IPS-18a (cell line): ENCODE measurements at regions not wholly inside any gene's neighbourhood (a gene's known extent, or its start where the extent isn't known, plus 50 kb on each side); places are given as distances from the start of the nearest gene placed in this dataset.
"Not testable (repeated sequence)": the region's sequence is repeated elsewhere in the genome, so short reads cannot be mapped to it uniquely, and the experiment has no call there.

Experiments
- H3K27ac ChIP-seq: one replicate; pipeline ENCODE4 v1.5.1; 2013; ENCODE audit warnings: low read length
- H3K27me3 ChIP-seq: one replicate; pipeline ENCODE4 v1.6.1; 2013; ENCODE audit warnings: mild to moderate bottlenecking, low read length; ENCODE audit not compliant: control insufficient read depth, insufficient read depth
- H3K36me3 ChIP-seq: one replicate; pipeline ENCODE4 v1.6.1; 2013; ENCODE audit warnings: low read depth, low read length; ENCODE audit not compliant: control insufficient read depth
- H3K4me1 ChIP-seq: one replicate; pipeline ENCODE4 v1.6.1; 2013; ENCODE audit warnings: low read depth, low read length; ENCODE audit not compliant: control insufficient read depth
- H3K4me3 ChIP-seq: one replicate; pipeline ENCODE4 v1.5.1; 2013; ENCODE audit warnings: low read length
- H3K9ac ChIP-seq: one replicate; pipeline ENCODE4 v1.6.1; 2013; ENCODE audit warnings: mild to moderate bottlenecking, low read length, moderate library complexity
- H3K9me3 ChIP-seq: one replicate; pipeline ENCODE4 v1.6.1; 2013; ENCODE audit warnings: low read depth, low read length; ENCODE audit not compliant: control insufficient read depth

DNA sequence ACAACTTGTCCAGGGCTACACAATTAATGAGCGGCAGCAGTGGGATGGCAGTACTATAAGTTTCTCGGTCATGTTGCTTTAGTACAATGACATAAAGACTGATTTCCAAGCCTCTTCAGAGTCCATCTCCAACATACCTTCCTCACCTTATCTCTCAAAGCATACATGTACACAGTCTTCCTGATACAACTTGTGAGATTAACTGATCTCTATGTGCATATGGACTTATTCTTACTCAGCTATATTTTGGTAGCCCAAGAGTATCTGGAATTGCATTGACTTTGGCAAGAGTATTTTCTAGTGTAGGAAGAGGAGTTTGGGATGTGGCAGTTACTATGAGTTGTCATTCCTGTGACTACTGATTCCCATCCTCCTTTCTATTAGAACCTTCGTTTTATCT lies 575.0 kb downstream of the EDEM1 start:
- no peaks in the 10 kb centered on the region for H3K9me3 ChIP-seq
- no peaks in the 10 kb centered on the region for H3K4me1 ChIP-seq
- no peak overlapping the region for H3K4me3 ChIP-seq
- no peak overlapping the region for H3K27ac ChIP-seq
- H3K36me3 ChIP-seq = no peaks in the 10 kb centered on the region
- H3K27me3 ChIP-seq = no peaks in the 10 kb centered on the region
- no peak overlapping the region for H3K9ac ChIP-seq

DNA sequence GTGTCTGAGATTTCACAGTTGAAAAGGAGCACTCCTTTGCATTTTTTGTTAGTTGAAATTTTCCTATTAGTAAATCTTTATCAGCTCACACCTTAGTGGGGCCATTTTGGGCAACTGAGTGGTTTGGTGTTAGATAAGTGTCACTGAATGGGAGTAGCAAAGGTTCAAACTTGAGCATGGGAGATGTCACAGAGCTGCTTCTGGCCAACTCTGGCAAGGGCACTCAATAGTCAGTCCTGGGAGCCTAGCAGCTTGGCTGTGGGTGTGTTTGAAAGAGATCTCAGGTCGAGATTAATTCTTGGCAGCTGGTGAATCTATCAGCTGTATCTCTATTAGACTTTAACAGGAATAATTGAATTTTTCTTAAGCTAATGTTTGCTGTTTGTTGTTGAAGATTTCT lies 579.3 kb downstream of the EDEM1 start:
- H3K4me3 ChIP-seq = no peak overlapping the region
- no peaks in the 10 kb centered on the region for H3K9me3 ChIP-seq
- H3K27ac ChIP-seq = no peak overlapping the region
- no peaks in the 10 kb centered on the region for H3K27me3 ChIP-seq
- no peaks in the 10 kb centered on the region for H3K4me1 ChIP-seq
- no peaks in the 10 kb centered on the region for H3K36me3 ChIP-seq
- no peak overlapping the region for H3K9ac ChIP-seq

DNA sequence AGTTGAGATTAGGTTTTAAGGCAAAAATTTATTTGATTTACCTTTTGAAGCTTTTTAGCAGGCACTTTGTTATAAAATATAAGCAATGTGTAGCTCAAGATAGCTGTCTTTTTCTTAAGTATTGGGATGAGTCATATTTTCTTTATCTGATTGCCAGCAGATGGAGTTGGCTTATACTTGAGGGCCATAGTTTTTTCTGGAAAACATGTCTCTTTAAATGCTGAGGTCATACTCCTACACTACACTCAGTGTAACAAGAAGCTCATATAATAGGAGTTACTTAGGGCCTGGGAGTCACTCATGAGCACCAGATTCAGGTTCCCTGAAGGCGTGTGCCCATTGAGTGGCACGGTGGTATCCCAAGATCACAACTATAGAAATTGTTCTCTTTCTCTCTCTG lies 579.8 kb downstream of the EDEM1 start:
- Histone ChIP-seq H3K36me3 (no peaks in the 10 kb centered on the region), H3K27me3 (no peaks in the 10 kb centered on the region)

DNA sequence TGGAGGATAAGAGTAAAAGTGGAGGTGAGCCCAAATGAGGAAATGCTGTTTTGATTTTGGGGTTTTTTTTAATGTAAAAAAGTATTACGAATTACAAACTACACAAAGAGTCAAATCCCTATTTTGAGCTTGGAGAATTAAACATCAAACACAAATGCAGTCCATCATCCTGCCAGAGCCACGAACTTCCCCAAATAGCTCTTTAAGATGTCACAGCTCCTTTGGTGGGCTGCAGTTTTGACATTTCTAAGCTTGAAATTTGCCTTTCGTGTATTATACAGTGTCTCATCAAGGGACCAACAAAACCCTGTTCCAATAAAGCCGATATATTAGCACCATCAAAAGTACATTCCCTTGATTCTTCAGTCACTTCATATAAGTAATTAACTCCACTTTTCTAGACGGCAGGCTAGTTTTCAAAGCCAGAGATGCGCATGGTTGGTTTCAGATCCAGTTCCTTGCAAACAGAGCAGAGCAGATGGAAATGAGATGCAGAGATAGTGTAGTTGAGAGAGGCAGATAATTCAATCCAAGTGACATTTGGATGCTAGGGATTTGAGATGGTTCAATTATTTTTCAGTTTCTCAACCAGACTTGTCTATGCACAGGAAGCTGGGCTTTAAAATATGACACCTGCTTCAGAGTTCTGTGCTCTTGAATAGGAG lies 580.9 kb downstream of the EDEM1 start:
- Histone ChIP-seq H3K27ac (no peak overlapping the region), H3K9me3 (no peaks in the 10 kb centered on the region), H3K4me1 (no peaks in the 10 kb centered on the region), H3K9ac (no peak overlapping the region), H3K4me3 (no peak overlapping the region), H3K27me3 (no peaks in the 10 kb centered on the region), H3K36me3 (no peaks in the 10 kb centered on the region)

More for the DNA sequence above, 579.8 kb downstream of the EDEM1 start:
- Histone ChIP-seq H3K27ac (no peak overlapping the region), H3K9me3 (no peaks in the 10 kb centered on the region), H3K4me1 (no peaks in the 10 kb centered on the region), H3K4me3 (no peak overlapping the region), H3K9ac (no peak overlapping the region)

DNA sequence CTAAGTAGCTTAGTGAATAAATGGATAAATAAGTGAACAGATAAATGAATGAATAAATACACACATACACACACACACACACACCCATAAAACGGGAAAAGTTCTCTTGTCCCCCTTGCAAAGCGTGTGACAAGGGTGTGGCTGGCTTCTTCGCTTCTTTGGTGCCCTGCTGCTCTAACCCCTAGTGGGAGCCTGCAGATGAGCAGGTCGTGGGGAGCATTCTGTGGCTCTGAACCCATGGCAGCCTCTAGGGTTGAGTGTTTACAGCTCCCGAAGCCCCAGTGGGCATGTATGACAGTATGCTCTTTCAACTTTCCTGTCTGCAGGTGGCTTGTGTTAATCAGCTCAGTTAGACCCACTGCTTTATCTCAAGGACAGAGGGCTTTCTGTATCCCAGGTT lies 582.3 kb downstream of the EDEM1 start:
- Histone ChIP-seq H3K4me3 (no peak overlapping the region), H3K9me3 (no peaks in the 10 kb centered on the region), H3K4me1 (no peaks in the 10 kb centered on the region), H3K36me3 (no peaks in the 10 kb centered on the region), H3K27ac (no peak overlapping the region), H3K9ac (no peak overlapping the region), H3K27me3 (no peaks in the 10 kb centered on the region)

DNA sequence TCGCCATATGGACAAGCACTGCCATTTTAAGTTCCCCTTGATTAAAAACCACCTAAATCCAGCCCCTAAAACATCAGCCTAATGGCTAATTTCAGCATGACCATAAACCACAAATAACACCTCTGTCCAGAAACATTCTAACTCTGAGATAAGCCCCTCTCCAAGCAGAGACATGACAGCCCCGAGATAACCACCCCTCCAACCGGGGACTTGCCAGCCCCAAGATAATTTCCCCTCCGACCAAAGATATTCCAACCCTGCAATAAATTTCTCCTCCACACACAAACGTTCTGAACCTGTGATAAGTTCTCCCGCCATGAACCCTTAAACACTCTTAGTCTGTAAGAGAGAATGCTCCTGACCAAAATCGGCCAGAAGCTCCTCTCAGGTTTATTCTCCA lies 586.8 kb downstream of the EDEM1 start:
- Histone ChIP-seq H3K27me3 (no peaks in the 10 kb centered on the region), H3K9ac (no peak overlapping the region), H3K36me3 (no peaks in the 10 kb centered on the region), H3K4me3 (no peak overlapping the region), H3K9me3 (no peaks in the 10 kb centered on the region), H3K27ac (no peak overlapping the region), H3K4me1 (no peaks in the 10 kb centered on the region)

DNA sequence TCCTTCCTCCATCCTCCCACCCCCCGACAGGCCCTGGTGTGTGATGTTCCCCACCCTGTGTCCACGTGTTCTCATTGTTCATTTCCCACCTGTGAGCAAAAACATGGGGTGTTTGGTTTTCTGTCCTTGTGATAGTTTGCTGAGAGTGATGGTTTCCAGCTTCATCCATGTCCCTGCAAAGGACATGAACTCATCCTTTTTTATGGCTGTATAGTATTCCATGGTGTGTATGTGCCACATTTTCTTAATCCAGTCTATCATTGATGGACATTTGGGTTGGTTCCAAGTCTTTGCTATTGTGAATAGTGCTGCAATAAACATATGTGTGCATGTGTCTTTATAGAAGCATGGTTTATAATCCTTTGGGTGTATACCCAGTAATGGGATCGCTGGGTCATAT lies 587.6 kb downstream of the EDEM1 start:
- H3K9me3 ChIP-seq, H3K4me3 ChIP-seq, H3K9ac ChIP-seq, H3K4me1 ChIP-seq, H3K36me3 ChIP-seq, H3K27me3 ChIP-seq, H3K27ac ChIP-seq: not testable (repeated sequence)

DNA sequence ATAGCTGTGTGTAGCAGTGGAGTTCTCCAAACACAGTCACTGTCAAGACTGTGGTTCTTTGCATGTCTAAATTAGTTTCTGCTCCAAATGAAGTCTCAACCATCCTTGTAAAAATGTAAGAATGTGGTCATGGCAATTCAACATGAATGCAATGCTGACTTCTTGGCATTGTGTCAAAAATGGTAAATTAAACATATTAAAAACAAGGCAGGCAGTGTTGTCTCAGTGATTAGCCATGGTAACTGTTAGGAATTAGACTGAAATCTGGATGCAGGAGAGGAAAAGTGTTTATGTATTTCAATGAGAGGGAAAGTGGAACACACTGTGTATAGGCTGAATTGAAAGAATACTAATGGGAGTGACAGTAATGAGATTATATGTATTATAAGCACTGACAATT lies 597.2 kb downstream of the EDEM1 start:
- Histone ChIP-seq H3K36me3 (no peaks in the 10 kb centered on the region), H3K27ac (no peak overlapping the region), H3K9me3 (no peaks in the 10 kb centered on the region), H3K4me3 (no peak overlapping the region), H3K27me3 (no peaks in the 10 kb centered on the region), H3K9ac (no peak overlapping the region), H3K4me1 (peaks cover 4% of the 10 kb centered on the region)

DNA sequence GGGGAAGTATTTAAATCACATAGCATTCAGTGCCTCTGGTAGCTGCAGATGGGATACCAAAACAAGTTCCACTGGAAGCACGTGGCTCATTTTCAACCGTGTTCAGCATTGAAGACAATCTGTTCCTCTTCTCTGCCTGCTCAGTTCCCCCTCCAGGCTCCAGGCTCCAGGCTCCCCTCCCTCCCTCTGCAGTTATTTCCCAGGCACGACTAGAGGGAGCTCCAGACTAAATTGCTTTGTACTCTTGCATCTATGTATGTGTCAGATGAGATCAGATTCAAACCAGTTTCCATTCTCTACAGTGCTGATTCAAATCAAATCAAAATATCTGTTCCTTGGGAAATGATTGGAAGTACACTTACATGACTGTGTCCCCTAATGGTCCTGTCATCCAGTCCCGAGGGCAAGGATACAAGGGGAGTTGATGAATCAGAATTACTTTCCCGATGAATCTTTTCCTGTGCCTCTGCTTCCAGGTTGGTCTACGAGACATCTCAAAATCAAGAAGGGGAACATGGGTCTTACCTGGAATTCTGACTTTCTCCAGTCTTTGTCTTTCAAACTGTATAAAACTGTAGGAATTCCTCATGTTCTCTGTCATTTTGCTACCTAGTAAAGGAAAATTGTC lies 600.5 kb downstream of the EDEM1 start:
- Histone ChIP-seq H3K27me3 (no peaks in the 10 kb centered on the region), H3K9me3 (no peaks in the 10 kb centered on the region), H3K4me3 (no peak overlapping the region), H3K27ac (no peak overlapping the region), H3K9ac (no peak overlapping the region), H3K36me3 (no peaks in the 10 kb centered on the region), H3K4me1 (peaks cover 4% of the 10 kb centered on the region)

DNA sequence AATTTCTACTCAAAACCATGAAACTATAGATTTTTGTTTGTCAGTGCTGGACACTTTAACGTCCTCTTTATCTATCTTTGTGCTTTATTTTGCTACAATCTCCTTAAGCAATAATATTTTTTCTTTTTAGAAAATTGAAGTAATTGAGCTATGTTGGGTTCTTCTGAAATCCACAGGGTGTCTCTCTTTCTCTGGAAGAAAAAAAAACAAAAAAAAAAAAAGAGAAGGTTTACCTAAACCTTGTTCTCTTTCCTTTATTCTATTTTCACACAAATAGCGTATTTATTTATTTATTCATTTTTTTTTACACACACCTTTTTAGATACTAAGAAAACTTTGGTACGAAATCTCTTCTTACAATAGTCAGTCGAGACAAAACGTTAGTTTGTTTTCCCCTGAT lies 601.0 kb downstream of the EDEM1 start:
- no peaks in the 10 kb centered on the region for H3K9me3 ChIP-seq

DNA sequence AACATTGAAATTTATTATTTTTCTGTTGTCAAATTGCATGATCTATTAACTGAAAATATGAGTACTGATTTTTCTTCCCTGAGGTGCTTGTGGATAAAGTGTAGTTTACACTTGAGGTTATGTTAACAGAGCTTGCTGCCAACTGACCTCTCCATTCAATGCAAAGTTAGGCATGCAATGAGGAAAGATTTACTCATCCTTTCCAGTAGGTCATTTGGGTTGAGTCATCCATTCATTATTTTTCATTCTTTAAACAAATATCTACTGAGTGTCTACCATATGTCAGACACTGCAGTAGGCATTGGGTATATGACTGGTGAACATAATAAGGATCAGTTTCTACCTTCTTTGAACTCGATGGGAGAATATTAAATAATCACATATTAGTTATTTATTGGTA lies 604.1 kb downstream of the EDEM1 start:
- Histone ChIP-seq H3K9me3 (no peaks in the 10 kb centered on the region), H3K9ac (no peak overlapping the region), H3K4me3 (no peak overlapping the region), H3K4me1 (peaks cover 4% of the 10 kb centered on the region), H3K36me3 (no peaks in the 10 kb centered on the region), H3K27me3 (no peaks in the 10 kb centered on the region), H3K27ac (no peak overlapping the region)

More for the DNA sequence above, 601.0 kb downstream of the EDEM1 start:
- Histone ChIP-seq H3K9ac (no peak overlapping the region), H3K36me3 (no peaks in the 10 kb centered on the region), H3K4me1 (peaks cover 4% of the 10 kb centered on the region), H3K27me3 (no peaks in the 10 kb centered on the region), H3K27ac (no peak overlapping the region), H3K4me3 (no peak overlapping the region)

DNA sequence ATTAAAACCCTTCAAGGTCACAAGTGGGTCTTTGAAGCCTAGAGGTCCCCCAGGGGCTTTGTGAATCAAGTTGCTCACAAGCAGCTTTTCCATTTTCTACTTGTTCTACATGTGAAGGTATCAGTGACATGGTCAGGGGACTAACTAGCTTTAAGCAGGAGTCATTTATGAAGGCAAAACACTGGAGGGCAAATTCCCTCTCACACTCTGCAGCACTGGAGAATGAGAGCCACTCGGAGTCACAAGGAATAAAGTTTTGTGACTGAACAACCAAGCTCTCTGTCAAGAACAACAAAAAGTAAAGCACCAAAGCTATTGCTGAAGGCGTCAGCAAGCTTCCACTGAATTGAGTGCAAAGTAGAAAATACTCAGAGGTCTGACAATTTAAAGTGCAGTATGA lies 609.0 kb downstream of the EDEM1 start:
- no peaks in the 10 kb centered on the region for H3K9me3 ChIP-seq
- H3K27ac ChIP-seq = no peak overlapping the region
- no peaks in the 10 kb centered on the region for H3K4me1 ChIP-seq
- no peaks in the 10 kb centered on the region for H3K36me3 ChIP-seq
- no peak overlapping the region for H3K9ac ChIP-seq
- H3K27me3 ChIP-seq = no peaks in the 10 kb centered on the region
- H3K4me3 ChIP-seq = no peak overlapping the region
